ENCODE measurements at regions not wholly inside any gene's neighbourhood (a gene's known extent, or its start where the extent isn't known, plus 50 kb on each side); places are given as distances from the start of the nearest gene placed in this dataset.

DNA sequence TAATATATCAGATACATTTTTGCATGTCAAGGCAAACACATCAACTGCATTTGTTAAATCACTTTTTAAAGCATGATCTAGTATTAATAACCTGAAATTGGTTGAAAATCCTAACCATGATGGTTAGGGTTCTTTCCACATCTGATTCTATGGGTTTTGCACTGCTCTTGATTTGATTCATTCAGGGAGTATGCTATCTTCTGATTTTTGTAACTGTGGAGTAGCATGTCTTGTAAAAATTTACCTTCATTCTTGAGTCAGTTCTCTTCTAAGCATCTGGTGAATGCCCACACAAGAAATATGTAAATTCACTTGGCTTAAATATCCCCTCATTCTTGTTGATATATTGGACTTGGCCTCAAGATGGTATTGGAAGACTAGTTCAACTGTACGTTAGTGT is 178.7 kb downstream of the KLF6 start:
- TF ChIP-seq, protein P1, sequence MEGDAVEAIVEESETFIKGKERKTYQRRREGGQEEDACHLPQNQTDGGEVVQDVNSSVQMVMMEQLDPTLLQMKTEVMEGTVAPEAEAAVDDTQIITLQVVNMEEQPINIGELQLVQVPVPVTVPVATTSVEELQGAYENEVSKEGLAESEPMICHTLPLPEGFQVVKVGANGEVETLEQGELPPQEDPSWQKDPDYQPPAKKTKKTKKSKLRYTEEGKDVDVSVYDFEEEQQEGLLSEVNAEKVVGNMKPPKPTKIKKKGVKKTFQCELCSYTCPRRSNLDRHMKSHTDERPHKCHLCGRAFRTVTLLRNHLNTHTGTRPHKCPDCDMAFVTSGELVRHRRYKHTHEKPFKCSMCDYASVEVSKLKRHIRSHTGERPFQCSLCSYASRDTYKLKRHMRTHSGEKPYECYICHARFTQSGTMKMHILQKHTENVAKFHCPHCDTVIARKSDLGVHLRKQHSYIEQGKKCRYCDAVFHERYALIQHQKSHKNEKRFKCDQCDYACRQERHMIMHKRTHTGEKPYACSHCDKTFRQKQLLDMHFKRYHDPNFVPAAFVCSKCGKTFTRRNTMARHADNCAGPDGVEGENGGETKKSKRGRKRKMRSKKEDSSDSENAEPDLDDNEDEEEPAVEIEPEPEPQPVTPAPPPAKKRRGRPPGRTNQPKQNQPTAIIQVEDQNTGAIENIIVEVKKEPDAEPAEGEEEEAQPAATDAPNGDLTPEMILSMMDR (IDR thresholded peaks at IDR 0.05; ENCODE audit: extremely low read depth in 1 of 2, insufficient read depth in 1 of 2, low read depth in 1 of 2, low read length in 2 of 2) = no peak
- TF ChIP-seq EZH2 (IDR thresholded peaks at IDR 0.05; ENCODE audit: borderline replicate concordance, low read depth, low read length, severe bottlenecking) (no peak), POLR2A (IDR thresholded peaks at IDR 0.05; ENCODE audit: low read depth, low read length) (no peak), JUN (IDR thresholded peaks at IDR 0.05; ENCODE audit: borderline replicate concordance, insufficient read depth, insufficient read length, low read depth) (no peak), POLR2AphosphoS5 (IDR thresholded peaks at IDR 0.05; ENCODE audit: insufficient read depth, low read depth, low read length) (no peak), FOS (IDR thresholded peaks at IDR 0.05; ENCODE audit: borderline replicate concordance, insufficient read depth, low read length) (no peak)
- TF ChIP-seq, protein P2, sequence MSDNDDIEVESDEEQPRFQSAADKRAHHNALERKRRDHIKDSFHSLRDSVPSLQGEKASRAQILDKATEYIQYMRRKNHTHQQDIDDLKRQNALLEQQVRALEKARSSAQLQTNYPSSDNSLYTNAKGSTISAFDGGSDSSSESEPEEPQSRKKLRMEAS (IDR thresholded peaks at IDR 0.05; ENCODE audit: insufficient read depth, insufficient read length) = no peak
